H1 (cell line): ENCODE measurements at regions not wholly inside any gene's neighbourhood (a gene's known extent, or its start where the extent isn't known, plus 50 kb on each side); places are given as distances from the start of the nearest gene placed in this dataset.

Source experiments
- BACH1 ChIP-seq: IDR thresholded peaks from 2 replicates; pipeline ENCODE4 v1.6.1; 2012; ENCODE audit warnings: low read length, improper control_type of control experiment
- CBX5 ChIP-seq: fragments of 300-800, 300-1000 bp; sonication (generic); IDR thresholded peaks from 2 replicates; pipeline ENCODE4 v1.7.1; 2016; ENCODE audit warnings: antibody characterized with exemption, low read length, low read depth
- CHD2 ChIP-seq: IDR thresholded peaks from 2 replicates; pipeline ENCODE4 v1.6.1; 2012; ENCODE audit warnings: low read length, improper control_type of control experiment
- CHD7 ChIP-seq: fragments of 300-600 bp; sonication (generic); IDR thresholded peaks from 2 replicates; pipeline ENCODE4 v1.7.1; 2012; ENCODE audit warnings: low read length, moderate library complexity, mild to moderate bottlenecking, inconsistent platforms; ENCODE audit not compliant: insufficient replicate concordance
- GABPA ChIP-seq: IDR thresholded peaks from 2 replicates; pipeline ENCODE4 v1.6.1; 2011; ENCODE audit warnings: mild to moderate bottlenecking, low read length, moderate library complexity, borderline replicate concordance; ENCODE audit not compliant: insufficient read depth
- HDAC6 ChIP-seq: IDR thresholded peaks from one replicate; pipeline ENCODE4 v1.7.1; 2012; ENCODE audit warnings: low read depth, mild to moderate bottlenecking, inconsistent platforms, low read length, moderate library complexity
- RBBP5 ChIP-seq: IDR thresholded peaks from 2 replicates; pipeline ENCODE4 v1.7.1; 2012; ENCODE audit warnings: low read depth, mild to moderate bottlenecking, inconsistent platforms, low read length, moderate library complexity, borderline replicate concordance
- SIRT6 ChIP-seq: IDR thresholded peaks from one replicate; pipeline ENCODE4 v1.7.1; 2012; ENCODE audit warnings: low read length, inconsistent platforms
- TAF7 ChIP-seq: optimal IDR thresholded peaks from 2 replicates; pipeline ENCODE3; 2011; ENCODE audit warnings: low read depth, mild to moderate bottlenecking, inconsistent platforms, low read length, moderate library complexity, borderline replicate concordance
- ZNF274 ChIP-seq: IDR thresholded peaks from 2 replicates; pipeline ENCODE4 v1.7.0; 2012; ENCODE audit warnings: low read length, borderline replicate concordance; ENCODE audit errors: extremely low read depth
- TF ChIP-seq, protein P1 (sequence below): IDR thresholded peaks from 2 replicates; pipeline ENCODE4 v1.6.1; 2012; ENCODE audit warnings: inconsistent platforms

DNA sequence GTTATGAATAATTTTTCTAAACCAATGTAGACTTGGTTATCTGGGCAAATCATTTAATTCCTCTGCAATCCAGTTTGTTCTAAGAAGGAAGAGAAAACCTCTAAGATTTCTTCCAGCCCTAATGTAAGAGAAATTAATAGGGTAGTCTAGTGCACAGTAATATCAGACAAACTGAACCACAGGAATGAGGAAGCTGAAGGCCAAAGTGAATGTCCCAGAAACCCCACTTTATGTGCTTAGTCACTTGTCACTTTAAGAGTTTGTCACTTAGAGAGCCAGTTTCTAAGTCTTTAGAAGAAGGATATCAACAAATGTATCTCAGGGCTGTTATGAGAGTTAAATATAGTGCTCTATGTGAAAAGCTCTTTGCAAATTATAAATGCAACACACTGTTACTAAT is 750.6 kb downstream of the DIAPH3 start (continued):
- no peak for TF ChIP-seq CHD7
- no peak for TF ChIP-seq HDAC6
- TF ChIP-seq CHD2 = no peak
- TF ChIP-seq RBBP5 = no peak
- no peak for TF ChIP-seq CBX5
- TF ChIP-seq BACH1 = no peak
- no peak for TF ChIP-seq TAF7
- TF ChIP-seq GABPA = no peak
- no peak for TF ChIP-seq ZNF274
- TF ChIP-seq, protein P1, sequence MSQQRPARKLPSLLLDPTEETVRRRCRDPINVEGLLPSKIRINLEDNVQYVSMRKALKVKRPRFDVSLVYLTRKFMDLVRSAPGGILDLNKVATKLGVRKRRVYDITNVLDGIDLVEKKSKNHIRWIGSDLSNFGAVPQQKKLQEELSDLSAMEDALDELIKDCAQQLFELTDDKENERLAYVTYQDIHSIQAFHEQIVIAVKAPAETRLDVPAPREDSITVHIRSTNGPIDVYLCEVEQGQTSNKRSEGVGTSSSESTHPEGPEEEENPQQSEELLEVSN = no peak
- TF ChIP-seq SIRT6 = no peak
